DND-41 (cell line): ENCODE measurements at regions not wholly inside any gene's neighbourhood (a gene's known extent, or its start where the extent isn't known, plus 50 kb on each side); places are given as distances from the start of the nearest gene placed in this dataset.
A peak's percentile ranks its signal among the peaks of the same experiment; 100 is the strongest.

ENCODE experiments used
- ATAC-seq: fragments of 200-7000 bp; cut with Tn5 transposase; 3 replicates; pipeline ENCODE4 v1.9.1; 2021; ENCODE audit warnings: low read depth; ENCODE audit not compliant: insufficient read depth
- DNase-seq: peaks from one replicate; pipeline ENCODE4 v3.0.0-alpha.2; 2020
- H2AFZ ChIP-seq: 2 replicates; pipeline ENCODE4 v1.6.0; 2012; ENCODE audit warnings: low read depth, low read length
- H3K27ac ChIP-seq: 2 replicates; pipeline ENCODE4 v1.5.1; 2012; ENCODE audit warnings: low read length, inconsistent platforms
- H3K27me3 ChIP-seq: fragments of 200-600 bp; sonication (generic); 2 replicates; pipeline ENCODE4 v1.6.0; 2012; ENCODE audit warnings: low read length, mild to moderate bottlenecking, inconsistent platforms; ENCODE audit not compliant: insufficient read depth, poor library complexity
- H3K36me3 ChIP-seq: 2 replicates; pipeline ENCODE4 v1.5.1; 2012; ENCODE audit warnings: low read length, inconsistent platforms; ENCODE audit not compliant: insufficient read depth
- H3K4me1 ChIP-seq: 2 replicates; pipeline ENCODE4 v1.5.1; 2012; ENCODE audit warnings: mild to moderate bottlenecking, low read length; ENCODE audit not compliant: insufficient read depth
- H3K4me2 ChIP-seq: 2 replicates; pipeline ENCODE4 v1.6.0; 2012; ENCODE audit warnings: mild to moderate bottlenecking, moderate library complexity, low read length, inconsistent platforms; ENCODE audit not compliant: insufficient read depth
- H3K4me3 ChIP-seq, 2 experiments: fragments of 200-600 bp in 1 of 2; shearing (Covaris generic) in 1 of 2; 2 replicates each; pipeline ENCODE4 v1.5.1; 2012 to 2016; ENCODE audit warnings: inconsistent platforms in 2 of 2, low read length in 2 of 2, mild to moderate bottlenecking in 2 of 2, low read depth in 1 of 2, moderate library complexity in 1 of 2
- H3K79me2 ChIP-seq: 2 replicates; pipeline ENCODE4 v1.6.0; 2012; ENCODE audit warnings: low read length, inconsistent platforms; ENCODE audit not compliant: insufficient read depth
- H3K9ac ChIP-seq: 2 replicates; pipeline ENCODE4 v1.6.0; 2012; ENCODE audit warnings: low read depth, mild to moderate bottlenecking, inconsistent platforms, low read length, moderate library complexity
- H3K9me3 ChIP-seq: 2 replicates; pipeline ENCODE4 v1.5.1; 2012; ENCODE audit warnings: low read length, moderate library complexity, mild to moderate bottlenecking, inconsistent platforms; ENCODE audit not compliant: insufficient read depth, severe bottlenecking
- H4K20me1 ChIP-seq: 2 replicates; pipeline ENCODE4 v1.6.0; 2012; ENCODE audit warnings: low read length; ENCODE audit not compliant: insufficient read depth
- CTCF ChIP-seq: IDR thresholded peaks from 2 replicates; pipeline ENCODE4 v1.5.1; 2012; ENCODE audit warnings: borderline replicate concordance, low read length, moderate library complexity, mild to moderate bottlenecking; ENCODE audit not compliant: poor library complexity, severe bottlenecking; ENCODE audit errors: extremely low read depth
- EZH2 ChIP-seq: IDR thresholded peaks from 3 replicates; pipeline ENCODE4 v1.6.1; 2012; ENCODE audit warnings: borderline replicate concordance, low read depth, mild to moderate bottlenecking, moderate library complexity, low read length, inconsistent platforms; ENCODE audit not compliant: severe bottlenecking

GRCh38 chr4:152265149-152265621 lies 270.7 kb downstream of the FBXW7 start:
- H3K27me3 ChIP-seq, result no peaks in the 10 kb centered on the region
- H4K20me1 ChIP-seq, result no peaks in the 10 kb centered on the region
- H3K9ac ChIP-seq, result no peak overlapping the region
- DNase-seq (no peak), ATAC-seq (no peak)
- H3K9me3 ChIP-seq, result no peaks in the 10 kb centered on the region
- no peaks in the 10 kb centered on the region for H3K36me3 ChIP-seq
- H3K4me1 ChIP-seq, result peaks cover under 1% of the 10 kb centered on the region; the same call in 1 of the 2 replicates
- H3K4me3 ChIP-seq, result no peak overlapping the region
- no peaks in the 10 kb centered on the region for H3K79me2 ChIP-seq
- H2AFZ ChIP-seq, result no peak overlapping the region
- no peak overlapping the region for H3K27ac ChIP-seq
- TF ChIP-seq EZH2, result no peak
- no peak overlapping the region for H3K4me2 ChIP-seq

- TF ChIP-seq EZH2 (no peak), CTCF (no peak)
- Histone ChIP-seq H3K9ac (no peak overlapping the region), H3K4me1 (peaks cover 11% of the 10 kb centered on the region), H3K27ac (no peak overlapping the region), H3K4me3 (no peak overlapping the region), H3K4me2 (no peak overlapping the region), H3K9me3 (no peaks in the 10 kb centered on the region), H4K20me1 (no peaks in the 10 kb centered on the region), H3K27me3 (no peaks in the 10 kb centered on the region), H2AFZ (no peak overlapping the region), H3K36me3 (no peaks in the 10 kb centered on the region), H3K79me2 (no peaks in the 10 kb centered on the region)
- ATAC-seq (no peak), DNase-seq (no peak)
These were observed 271.8 kb downstream of the FBXW7 start for GRCh38 chr4:152264106-152264505.

- Histone ChIP-seq H3K9me3 (no peaks in the 10 kb centered on the region), H3K36me3 (no peaks in the 10 kb centered on the region), H3K27me3 (no peaks in the 10 kb centered on the region), H3K4me2 (no peak overlapping the region), H3K4me1 (peaks cover 54% of the 10 kb centered on the region), H2AFZ (no peak overlapping the region), H3K4me3 (no peak overlapping the region), H4K20me1 (no peaks in the 10 kb centered on the region), H3K79me2 (no peaks in the 10 kb centered on the region), H3K27ac (no peak overlapping the region), H3K9ac (no peak overlapping the region)
- ATAC-seq (no peak), DNase-seq (no peak)
- TF ChIP-seq CTCF (no peak), EZH2 (no peak)
These were observed 276.0 kb downstream of the FBXW7 start for GRCh38 chr4:152259866-152260265.

- peak overlapping the region in 1 of 2 experiments; percentile 22; a peak in 1 of 4 replicates for H3K4me3 ChIP-seq
- ATAC-seq, result peak; percentile 66
- peaks cover 59% of the 10 kb centered on the region for H3K4me1 ChIP-seq
- peak overlapping the region; percentile 48 for H3K4me2 ChIP-seq
- DNase-seq, result no peak
- H4K20me1 ChIP-seq, result no peaks in the 10 kb centered on the region
- peak overlapping the region; percentile 43; the same call in 1 of the 2 replicates for H2AFZ ChIP-seq
- no peaks in the 10 kb centered on the region for H3K36me3 ChIP-seq
- H3K27ac ChIP-seq, result peak overlapping the region; percentile 85
- H3K9me3 ChIP-seq, result no peaks in the 10 kb centered on the region
- no peaks in the 10 kb centered on the region for H3K79me2 ChIP-seq
- no peak for TF ChIP-seq EZH2
- peak; percentile 23 for TF ChIP-seq CTCF
- peak overlapping the region; percentile 31 for H3K9ac ChIP-seq
- no peaks in the 10 kb centered on the region for H3K27me3 ChIP-seq
These were observed 276.8 kb downstream of the FBXW7 start for GRCh38 chr4:152258804-152259708.
